Sigmoid colon (tissue), 6 donors: ENCODE measurements at regions not wholly inside any gene's neighbourhood (a gene's known extent, or its start where the extent isn't known, plus 50 kb on each side); places are given as distances from the start of the nearest gene placed in this dataset.

Experiments
- DNase-seq: peaks from one replicate; pipeline ENCODE4 v3.0.0-alpha.2; 2019
- H3K27ac ChIP-seq, 4 donors: fragments of 200-600 bp; sonication (generic); one replicate each; pipeline ENCODE4 v1.5.1; 2016 to 2019; ENCODE audit warnings: mild to moderate bottlenecking in 1 of 4
- H3K27me3 ChIP-seq, 3 donors: fragments of 200-600 bp; sonication (generic); one replicate each; pipeline ENCODE4 v1.5.1; 2019; ENCODE audit warnings: mild to moderate bottlenecking in 1 of 3
- H3K36me3 ChIP-seq, 4 donors: fragments of 200-600 bp; sonication (generic); one replicate each; pipeline ENCODE4 v1.5.1; 2016 to 2019
- H3K4me1 ChIP-seq, 4 donors: fragments of 200-600 bp; sonication (generic); one replicate each; pipeline ENCODE4 v1.5.1; 2017 to 2019
- H3K4me3 ChIP-seq, 4 donors: fragments of 200-600 bp; sonication (generic); one replicate each; pipeline ENCODE4 v1.5.1; 2017 to 2019; ENCODE audit warnings: mild to moderate bottlenecking in 2 of 4, moderate library complexity in 1 of 4
- H3K9me3 ChIP-seq, 4 donors: fragments of 200-600 bp in 3 of 4; sonication (generic) in 3 of 4; one replicate each; pipeline versions ENCODE4 v1.5.1 to v1.6.1; 2013 to 2019
- CTCF ChIP-seq, 4 experiments: fragments of 450-650 bp in 3 of 4; fragments of 200-600 bp in 1 of 4; IDR thresholded peaks; one replicate each; pipeline ENCODE4 v1.5.1; 2016 to 2019; ENCODE audit warnings: antibody characterized with exemption in 4 of 4, mild to moderate bottlenecking in 3 of 4, moderate library complexity in 2 of 4
- EP300 ChIP-seq, 4 donors: sonication (generic); formaldehyde crosslinking; IDR thresholded peaks; one replicate each; pipeline ENCODE4 v1.6.1; 2017; ENCODE audit warnings: antibody characterized with exemption in 4 of 4
- POLR2A ChIP-seq, 2 donors: fragments of 450-650 bp; IDR thresholded peaks; one replicate each; pipeline ENCODE4 v1.6.1; 2016; ENCODE audit warnings: antibody characterized with exemption in 2 of 2, mild to moderate bottlenecking in 2 of 2, moderate library complexity in 2 of 2
- POLR2AphosphoS5 ChIP-seq, 4 donors: sonication (generic); formaldehyde crosslinking; IDR thresholded peaks; one replicate each; pipeline ENCODE4 v1.6.1; 2017; ENCODE audit warnings: antibody characterized with exemption in 4 of 4
- WGBS, 2 donors: extraction: QIAGEN DNeasy Blood & Tissue Kit; methylation state at CpG; one replicate each; pipeline ENCODE4 v1.1.7; 2013; 5-methylcytosine and 5-hydroxymethylcytosine counted together
- intact Hi-C: fragments of 100-400 bp; cut with DNase I; formaldehyde crosslinking; loops from one replicate; pipeline ENCODE4 v1.15.1; 2023
- donor health status: healthy with polysubstance abuse.
- donor health status: healthy.

- Histone ChIP-seq H3K9me3 (no peaks in the 10 kb centered on the region), H3K27ac (no peak overlapping the region), H3K36me3 (no peaks in the 10 kb centered on the region), H3K4me1 (no peaks in the 10 kb centered on the region), H3K27me3 (no peaks in the 10 kb centered on the region), H3K4me3 (no peak overlapping the region)
- TF ChIP-seq CTCF (IDR thresholded peaks at IDR 0.05), result no peak
- TF ChIP-seq POLR2AphosphoS5 (IDR thresholded peaks at IDR 0.05), result no peak
- TF ChIP-seq POLR2A (IDR thresholded peaks at IDR 0.05), result no peak
- TF ChIP-seq EP300 (IDR thresholded peaks at IDR 0.05), result no peak
- WGBS, 2 donors, result 85 to 91% methylated on average over 2 of the region's 2 CpGs
- intact Hi-C loops, result no loop called here
- no peak for DNase-seq
These were observed 87.5 kb downstream of the RBM43 start for GRCh38 chr2:151174127-151174526.

- Histone ChIP-seq H3K4me3 (no peak overlapping the region), H3K9me3 (no peaks in the 10 kb centered on the region), H3K27ac (no peak overlapping the region), H3K4me1 (no peaks in the 10 kb centered on the region), H3K27me3 (no peaks in the 10 kb centered on the region), H3K36me3 (no peaks in the 10 kb centered on the region)
- 91 to 97% methylated on average over 2 of the region's 2 CpGs for WGBS, 2 donors
- TF ChIP-seq POLR2A (IDR thresholded peaks at IDR 0.05), result no peak
- no peak for TF ChIP-seq EP300 (IDR thresholded peaks at IDR 0.05)
- TF ChIP-seq POLR2AphosphoS5 (IDR thresholded peaks at IDR 0.05), result no peak
- TF ChIP-seq CTCF (IDR thresholded peaks at IDR 0.05), result no peak
- DNase-seq, result no peak
- intact Hi-C loops, result no loop called here
These were observed 90.5 kb downstream of the RBM43 start for GRCh38 chr2:151171186-151171585.

GRCh38 chr2:151166410-151166809, 95.3 kb downstream of the RBM43 start:
- TF ChIP-seq POLR2A (IDR thresholded peaks at IDR 0.05), result no peak
- no peak for TF ChIP-seq CTCF (IDR thresholded peaks at IDR 0.05)
- no peak for TF ChIP-seq EP300 (IDR thresholded peaks at IDR 0.05)
- TF ChIP-seq POLR2AphosphoS5 (IDR thresholded peaks at IDR 0.05), result no peak
- Histone ChIP-seq H3K9me3 (no peaks in the 10 kb centered on the region), H3K4me3 (no peak overlapping the region), H3K4me1 (no peaks in the 10 kb centered on the region), H3K27ac (no peak overlapping the region), H3K36me3 (no peaks in the 10 kb centered on the region), H3K27me3 (no peaks in the 10 kb centered on the region)
- intact Hi-C loops, result no loop called here
- WGBS, 2 donors, result 83 to 86% methylated on average over 5 of the region's 5 CpGs
- no peak for DNase-seq

- H3K36me3 ChIP-seq, result no peaks in the 10 kb centered on the region
- H3K27me3 ChIP-seq, result no peaks in the 10 kb centered on the region
- no peak for DNase-seq
- no peaks in the 10 kb centered on the region for H3K4me1 ChIP-seq
- H3K9me3 ChIP-seq, result no peaks in the 10 kb centered on the region
- TF ChIP-seq POLR2A (IDR thresholded peaks at IDR 0.05) (no peak), POLR2AphosphoS5 (IDR thresholded peaks at IDR 0.05) (no peak), CTCF (IDR thresholded peaks at IDR 0.05) (no peak), EP300 (IDR thresholded peaks at IDR 0.05) (no peak)
- no peak overlapping the region for H3K4me3 ChIP-seq
- 80 to 85% methylated on average over 5 of the region's 5 CpGs for WGBS, 2 donors
- intact Hi-C loops, result no loop called here
- H3K27ac ChIP-seq, result no peak overlapping the region
These were observed 96.5 kb downstream of the RBM43 start for GRCh38 chr2:151165105-151165684.
